GM21515 (cell line): ENCODE measurements at regions not wholly inside any gene's neighbourhood (a gene's known extent, or its start where the extent isn't known, plus 50 kb on each side); places are given as distances from the start of the nearest gene placed in this dataset.

Experiments
- ATAC-seq: cut with Tn5 transposase; IDR thresholded peaks from one replicate; pipeline ENCODE4 v1.9.1; 2021; ENCODE audit not compliant: unreplicated experiment

- no peak for ATAC-seq
Measured at GRCh38 chr20:6265204-6265904, 142.5 kb upstream of the FERMT1 start.

GRCh38 chr20:6253396-6253795, 130.6 kb upstream of the FERMT1 start:
- ATAC-seq, result no peak

- ATAC-seq, result no peak
Measured at GRCh38 chr20:6245436-6245835, 122.6 kb upstream of the FERMT1 start.

GRCh38 chr20:6241591-6241990, 118.8 kb upstream of the FERMT1 start:
- no peak for ATAC-seq

- no peak for ATAC-seq
Measured at GRCh38 chr20:6240059-6240458, 117.2 kb upstream of the FERMT1 start.

GRCh38 chr20:6238421-6238820, 115.6 kb upstream of the FERMT1 start:
- ATAC-seq, result no peak

- no peak for ATAC-seq
Measured at GRCh38 chr20:6235510-6235909, 112.7 kb upstream of the FERMT1 start.

GRCh38 chr20:6232436-6232835, 109.6 kb upstream of the FERMT1 start:
- no peak for ATAC-seq

GRCh38 chr20:6231556-6231955, 108.7 kb upstream of the FERMT1 start:
- ATAC-seq, result no peak

GRCh38 chr20:6228302-6228843, 105.5 kb upstream of the FERMT1 start:
- ATAC-seq, result no peak

GRCh38 chr20:6213311-6213710, 90.5 kb upstream of the FERMT1 start:
- no peak for ATAC-seq

GRCh38 chr20:6212903-6213302, 90.1 kb upstream of the FERMT1 start:
- ATAC-seq, result no peak

GRCh38 chr20:6209093-6209492, 86.3 kb upstream of the FERMT1 start:
- no peak for ATAC-seq

GRCh38 chr20:6200092-6200491, 77.3 kb upstream of the FERMT1 start:
- ATAC-seq, result no peak

GRCh38 chr20:6185268-6185667, 62.4 kb upstream of the FERMT1 start:
- ATAC-seq, result no peak

GRCh38 chr20:6184086-6184485, 61.3 kb upstream of the FERMT1 start:
- ATAC-seq, result no peak

- no peak for ATAC-seq
Measured at GRCh38 chr20:6180531-6180930, 57.7 kb upstream of the FERMT1 start.

- no peak for ATAC-seq
Measured at GRCh38 chr20:6178537-6178936, 55.7 kb upstream of the FERMT1 start.

- no peak for ATAC-seq
Measured at GRCh38 chr20:6173481-6173880, 50.7 kb upstream of the FERMT1 start.
